Right lobe of liver (tissue), 6 donors: ENCODE measurements at regions not wholly inside any gene's neighbourhood (a gene's known extent, or its start where the extent isn't known, plus 50 kb on each side); places are given as distances from the start of the nearest gene placed in this dataset.

Experiments used
- ATAC-seq, 4 donors: fragments of 200-7000 bp; cut with Tn5 transposase; one replicate each; pipeline ENCODE4 v1.9.1; 2020; ENCODE audit warnings: mild to moderate bottlenecking in 4 of 4, moderate library complexity in 4 of 4
- DNase-seq, 3 donors: peaks; one replicate each; pipeline ENCODE4 v3.0.0-alpha.2; 2020
- H3K27ac ChIP-seq, 3 donors: fragments of 200-600 bp; one replicate each; pipeline ENCODE4 v1.8.0; 2022
- H3K27me3 ChIP-seq, 2 donors: fragments of 200-600 bp; one replicate each; pipeline ENCODE4 v1.8.0; 2022
- H3K36me3 ChIP-seq, 4 donors: fragments of 200-600 bp; sonication (generic) in 1 of 4; one replicate each; pipeline versions ENCODE4 v1.5.1 to v1.8.0; 2017 to 2022; ENCODE audit warnings: control low read depth in 1 of 4
- H3K4me1 ChIP-seq, 4 donors: fragments of 200-600 bp; sonication (generic) in 1 of 4; one replicate each; pipeline versions ENCODE4 v1.5.1 to v1.8.0; 2017 to 2022; ENCODE audit warnings: control low read depth in 1 of 4
- H3K4me3 ChIP-seq, 3 donors: fragments of 200-600 bp; one replicate each; pipeline ENCODE4 v1.8.0; 2022
- H3K9me3 ChIP-seq, 4 donors: fragments of 200-600 bp; sonication (generic) in 1 of 4; one replicate each; pipeline versions ENCODE4 v1.5.1 to v1.8.0; 2017 to 2022; ENCODE audit warnings: control low read depth in 1 of 4
- CTCF ChIP-seq, 4 donors: fragments of 200-600 bp in 3 of 4; fragments of 450-650 bp in 1 of 4; IDR thresholded peaks; one replicate each; pipeline versions ENCODE4 v1.5.1 to v1.8.0; 2016 to 2022; ENCODE audit warnings: antibody characterized with exemption in 4 of 4, mild to moderate bottlenecking in 2 of 4
- POLR2A ChIP-seq: fragments of 450-650 bp; IDR thresholded peaks from one replicate; pipeline ENCODE4 v1.6.1; 2017; ENCODE audit warnings: antibody characterized with exemption, mild to moderate bottlenecking
- WGBS: methylation state at CpG from one replicate; pipeline ENCODE4 v1.1.6; 2018; ENCODE audit warnings: low coverage, low lambda C conversion rate; ENCODE audit not compliant: insufficient coverage; ENCODE audit errors: missing lambda C conversion rate; 5-methylcytosine and 5-hydroxymethylcytosine counted together
- intact Hi-C, 2 donors: fragments of 100-400 bp; cut with DNase I; formaldehyde crosslinking; loops; one replicate each; pipeline versions ENCODE4 v1.11.2 to v1.14.1; 2022
- donor health status: DM: no; HTN: yes; CAD: no.
- donor health status: DM: no; HTN: no; CAD: no.
- donor health status: DM: no; HTN: no; CAD: no.
- donor health status: DM: no; HTN: yes; CAD: no.
- donor health status: DM: no; HTN: yes; CAD: no.

- Histone ChIP-seq H3K36me3 (no peaks in the 10 kb centered on the region), H3K27me3 (no peaks in the 10 kb centered on the region), H3K9me3 (no peaks in the 10 kb centered on the region), H3K27ac (no peak overlapping the region), H3K4me1 (no peaks in the 10 kb centered on the region), H3K4me3 (no peak overlapping the region)
- ATAC-seq: no peak
- intact Hi-C loops: no loop called here
- TF ChIP-seq POLR2A: no peak
- no peak for TF ChIP-seq CTCF (IDR thresholded peaks at IDR 0.05)
- WGBS: 46% methylated on average over 5 of the region's 5 CpGs
- no peak for DNase-seq
Measured at GRCh38 chr9:104448036-104448435, 56.0 kb upstream of the OR13F1 start.
